Activated T-cell treated with anti-CD3 and anti-CD28 coated beads for 48 hours (primary cell): ENCODE measurements at regions not wholly inside any gene's neighbourhood (a gene's known extent, or its start where the extent isn't known, plus 50 kb on each side); places are given as distances from the start of the nearest gene placed in this dataset.
"Not testable (repeated sequence)": the region's sequence is repeated elsewhere in the genome, so short reads cannot be mapped to it uniquely, and the experiment has no call there.

Source experiments
- DNase-seq: peaks from one replicate; pipeline ENCODE4 v3.0.0-alpha.2; 2020; ENCODE audit warnings: low read depth

DNA sequence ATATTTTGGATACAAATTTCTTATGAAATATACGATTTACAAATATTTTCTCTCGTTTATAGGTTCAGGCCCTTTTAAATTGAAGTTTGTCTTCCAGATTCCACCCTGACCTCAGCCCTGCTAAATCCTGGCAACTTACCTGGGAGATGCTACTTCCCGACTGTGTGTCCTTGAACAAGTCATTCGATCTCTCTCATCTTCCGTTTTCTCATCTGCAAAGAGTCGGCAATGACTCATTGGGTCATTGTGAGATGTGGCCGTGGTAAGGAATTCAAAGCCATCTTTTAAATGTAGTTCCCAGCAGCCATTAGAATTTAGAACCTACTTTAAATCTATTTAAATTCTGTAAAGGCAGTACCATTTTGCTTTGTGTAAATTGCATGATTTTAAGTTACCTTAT lies 72.5 kb downstream of the LHX2 start:
- DNase-seq = no peak

DNA sequence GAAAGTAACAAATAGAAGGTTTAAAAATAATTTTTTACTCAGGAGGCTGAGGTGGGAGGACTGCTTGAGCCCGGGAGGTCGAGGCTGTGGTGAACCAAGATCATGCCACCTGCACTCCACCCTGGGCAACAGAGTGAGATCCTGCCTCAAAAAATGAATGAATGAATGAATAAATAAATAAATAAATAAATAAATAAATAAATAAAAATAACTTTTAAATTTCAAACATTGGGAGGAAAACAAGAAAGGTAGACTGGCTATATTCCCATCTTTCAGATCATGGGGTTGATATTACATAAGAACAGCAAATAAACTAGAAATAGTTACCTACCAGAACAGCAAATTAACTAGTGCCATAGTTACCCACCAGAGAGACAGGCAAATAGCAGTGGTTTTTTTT lies 75.7 kb downstream of the LHX2 start:
- DNase-seq = no peak

DNA sequence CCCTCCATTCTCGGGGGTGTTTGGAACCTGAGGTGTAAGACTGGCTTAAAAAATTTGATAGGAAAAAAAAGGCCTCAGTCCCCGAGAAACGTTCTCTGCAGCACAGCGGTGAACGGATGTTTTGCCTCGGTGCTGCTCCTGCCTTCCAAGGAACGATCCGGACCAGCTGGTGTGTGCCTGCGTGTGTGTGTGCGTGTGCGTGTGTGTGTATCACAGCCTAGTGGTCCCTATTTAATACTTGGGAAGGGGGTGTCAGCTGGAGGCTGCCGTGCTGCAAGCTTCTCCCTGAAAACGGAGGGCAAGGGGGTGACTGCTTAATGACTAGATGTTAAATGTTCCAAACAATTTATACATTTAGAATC lies 76.9 kb downstream of the LHX2 start:
- no peak for DNase-seq

DNA sequence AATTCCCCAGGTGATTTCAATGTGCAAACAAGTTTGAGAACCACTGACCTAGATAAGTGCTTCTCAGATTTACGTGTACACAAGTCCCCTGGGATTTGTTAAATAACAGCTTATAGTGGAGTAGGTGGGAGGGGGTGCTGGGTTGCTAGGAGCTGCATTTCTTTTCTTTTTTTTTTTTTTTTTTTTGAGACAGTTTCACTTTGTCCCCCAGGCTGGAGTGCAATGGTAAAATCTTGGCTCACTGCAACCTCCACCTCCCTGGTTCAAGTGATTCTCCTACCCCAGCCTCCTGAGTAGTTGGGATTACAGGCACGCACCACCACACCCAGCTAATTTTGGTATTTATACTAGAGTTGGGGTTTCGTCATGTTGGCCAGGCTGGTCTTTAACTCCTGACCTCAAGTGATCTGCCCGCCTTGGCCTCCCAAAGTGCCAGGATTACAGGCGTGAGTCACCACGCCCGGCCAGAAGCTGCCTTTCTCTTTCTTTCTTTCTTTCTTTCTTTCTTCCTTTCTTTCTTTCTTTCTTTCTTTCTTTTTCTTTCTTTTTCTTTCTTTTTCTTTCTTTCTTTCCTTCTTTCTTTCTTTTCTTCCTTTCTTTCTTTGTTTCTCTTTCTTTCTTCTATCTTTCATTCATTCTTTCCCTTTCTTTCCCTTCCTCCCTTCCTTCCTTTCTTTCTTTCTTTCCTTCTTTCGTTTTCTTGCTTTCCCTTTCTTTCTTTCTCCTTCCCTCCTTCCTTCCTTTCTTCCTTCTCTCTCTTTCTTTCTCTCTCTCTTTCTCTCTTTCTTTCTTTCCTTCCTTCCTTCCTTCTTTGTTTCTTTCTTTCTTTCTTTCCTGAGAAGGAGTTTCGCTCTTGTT lies 78.3 kb downstream of the LHX2 start:
- DNase-seq = not testable (repeated sequence)

DNA sequence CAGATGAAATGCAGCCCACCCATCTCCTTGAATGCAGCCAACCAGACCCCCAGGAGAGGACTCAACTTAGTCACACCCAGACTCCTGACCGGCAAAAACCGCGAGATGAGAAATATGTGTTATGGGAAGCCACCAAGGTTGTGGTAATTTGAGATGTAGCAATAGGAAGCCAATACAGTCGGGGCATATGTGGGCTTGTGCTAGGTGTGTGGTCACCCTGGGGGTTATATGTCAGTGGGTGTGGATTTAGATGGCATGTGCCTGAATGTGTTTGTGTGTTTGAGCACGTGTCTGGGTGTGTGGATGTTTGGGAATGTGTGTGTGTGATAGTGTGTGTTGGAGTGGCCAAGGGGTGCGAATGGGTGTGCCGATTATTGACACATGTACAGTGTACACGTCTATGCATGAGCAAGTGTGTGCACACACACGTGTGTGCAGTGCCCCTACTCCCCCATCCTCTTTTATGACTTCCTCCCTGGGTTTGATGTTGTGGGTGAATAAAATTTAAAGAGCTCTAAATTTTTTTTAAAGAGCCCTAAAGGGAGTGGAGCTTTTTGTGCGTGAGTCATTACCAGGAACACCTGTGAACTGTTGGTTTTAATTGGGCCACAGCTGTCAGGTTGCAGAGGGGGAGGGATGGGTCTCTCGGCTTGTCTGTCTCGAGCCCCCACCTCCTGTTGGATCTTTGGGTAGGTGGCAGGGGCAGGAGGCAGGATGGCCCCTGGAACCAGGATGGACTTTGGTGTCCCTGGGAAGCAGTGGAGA lies 86.8 kb downstream of the LHX2 start:
- DNase-seq = no peak

DNA sequence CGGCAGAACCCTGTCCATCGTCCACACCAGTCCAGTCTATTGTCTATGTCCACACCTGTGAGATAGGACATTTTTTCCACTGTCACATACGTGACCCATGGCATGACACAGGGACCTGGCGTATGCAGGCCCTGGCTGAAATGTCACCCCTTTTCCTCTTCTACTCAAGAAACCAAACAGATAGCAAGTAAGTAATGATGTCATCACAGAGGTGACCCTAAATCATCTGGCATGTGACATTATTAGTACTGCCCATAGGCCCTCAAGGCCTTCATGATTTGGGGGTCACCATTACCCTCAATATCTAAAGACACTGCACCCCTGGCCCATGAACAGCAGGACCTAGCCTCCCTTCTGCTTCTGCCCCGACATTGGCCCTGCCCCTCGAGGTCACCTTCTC lies 88.3 kb downstream of the LHX2 start:
- DNase-seq = no peak

DNA sequence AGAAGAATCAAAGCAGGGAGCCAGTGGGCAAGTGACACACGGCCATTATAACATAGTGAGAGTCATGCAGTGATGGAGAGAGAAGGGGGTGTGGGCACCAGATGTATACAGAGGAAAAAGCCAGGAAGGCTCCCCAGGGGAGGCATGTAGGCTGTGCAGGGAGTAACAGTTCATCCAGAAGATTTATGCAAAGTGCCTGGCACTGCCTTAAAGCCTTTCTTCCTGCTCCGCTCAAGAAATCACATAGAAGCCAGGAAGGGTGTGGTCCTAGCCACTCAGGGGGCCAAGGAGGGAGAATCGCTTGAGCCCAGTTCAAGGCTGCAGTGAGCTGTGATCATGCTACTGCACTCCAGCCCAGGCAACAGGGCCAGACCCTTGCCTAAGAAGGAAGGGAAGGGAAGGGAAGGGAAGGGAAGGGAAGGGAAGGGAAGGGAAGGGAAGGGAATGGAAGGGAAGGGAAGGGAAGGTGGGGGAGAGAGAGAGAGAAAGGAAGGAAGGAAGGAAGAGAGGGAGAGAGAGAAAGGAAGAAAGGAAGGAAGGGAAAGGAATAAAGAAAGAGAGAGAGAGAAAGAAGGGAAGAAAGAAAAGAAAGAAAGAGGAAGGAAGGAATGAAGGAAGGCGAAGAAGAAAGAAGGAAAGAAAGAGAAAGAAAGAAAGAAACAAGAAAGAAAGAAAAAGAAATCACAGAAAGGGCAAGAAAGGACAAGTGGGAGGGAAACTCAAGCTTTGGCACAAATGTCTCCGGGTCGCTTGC lies 89.8 kb downstream of the LHX2 start:
- no peak for DNase-seq

DNA sequence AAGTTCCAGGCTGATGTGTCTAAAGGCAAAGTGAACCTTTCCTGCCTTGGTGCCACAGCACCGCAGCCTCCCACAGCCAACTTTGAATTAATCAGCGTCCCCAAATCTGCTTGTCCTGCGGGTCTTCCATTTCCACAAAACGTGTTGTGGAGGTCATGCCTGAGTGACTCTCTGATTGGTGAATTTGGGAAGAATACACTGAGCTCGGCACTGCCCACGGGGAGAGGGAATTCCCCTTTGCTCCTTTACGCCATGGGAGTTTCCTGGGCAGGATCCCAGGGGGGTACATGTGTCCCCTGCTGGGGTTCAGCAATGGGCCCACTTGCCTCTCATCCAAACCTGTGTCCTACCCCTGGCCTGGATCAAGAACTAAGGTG lies 90.4 kb downstream of the LHX2 start:
- DNase-seq = no peak

DNA sequence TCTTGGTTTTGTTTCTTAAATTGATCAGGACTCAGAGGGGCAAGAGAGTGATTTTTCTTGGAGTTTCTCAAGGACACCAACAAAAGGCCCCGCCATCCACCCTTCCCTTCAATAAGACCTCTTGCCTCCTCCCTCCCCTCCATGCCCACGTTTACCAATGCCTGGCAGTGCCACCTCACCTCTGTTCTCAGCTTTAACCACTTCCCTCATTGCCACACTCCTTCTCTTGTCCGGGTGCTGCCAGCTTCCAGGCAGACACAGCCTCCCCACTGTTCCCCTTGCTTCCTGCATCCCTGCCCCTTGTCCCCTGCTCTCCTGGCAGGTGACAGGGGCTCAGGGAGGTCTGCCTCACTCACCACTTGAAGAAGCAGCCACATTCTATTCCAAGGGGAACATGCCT lies 90.8 kb downstream of the LHX2 start:
- no peak for DNase-seq

DNA sequence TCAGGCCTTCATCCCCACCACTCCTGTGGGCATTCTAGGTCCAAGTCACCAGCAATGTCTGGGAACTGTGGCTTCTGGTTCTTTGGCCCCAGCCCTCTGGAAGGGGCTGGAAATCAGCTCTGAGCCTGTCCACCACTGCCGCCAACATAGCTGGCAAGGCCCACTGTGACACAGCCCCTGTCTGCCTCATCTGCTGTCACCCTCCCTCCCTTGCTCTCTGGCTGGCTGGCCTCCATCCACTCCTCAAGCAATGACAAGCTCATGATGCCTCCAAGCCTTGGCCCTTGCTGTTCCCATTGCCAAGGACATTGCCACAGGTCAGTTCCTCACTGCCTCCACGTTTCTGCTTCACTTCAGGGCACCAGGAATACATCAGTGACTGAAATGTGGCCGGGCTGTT lies 93.7 kb downstream of the LHX2 start:
- DNase-seq = no peak

DNA sequence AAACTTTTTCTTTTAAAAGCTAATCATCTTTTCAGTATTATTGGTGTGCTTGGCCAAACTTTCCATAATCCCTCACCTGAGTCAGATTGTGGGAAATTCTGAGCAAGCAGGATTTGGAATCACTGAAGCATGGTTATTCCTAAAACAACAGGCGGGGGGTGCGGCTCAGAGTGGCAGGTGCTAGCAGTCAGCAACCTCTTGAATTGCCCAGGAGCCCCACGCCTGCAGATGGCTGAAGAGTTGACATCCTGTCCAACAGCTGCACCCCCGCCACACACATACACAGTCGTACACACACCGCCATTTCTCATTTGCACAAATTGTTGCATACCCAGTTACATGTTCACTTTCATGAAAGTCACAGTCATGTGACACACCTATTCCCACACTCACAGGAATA lies 96.6 kb downstream of the LHX2 start:
- DNase-seq = no peak

DNA sequence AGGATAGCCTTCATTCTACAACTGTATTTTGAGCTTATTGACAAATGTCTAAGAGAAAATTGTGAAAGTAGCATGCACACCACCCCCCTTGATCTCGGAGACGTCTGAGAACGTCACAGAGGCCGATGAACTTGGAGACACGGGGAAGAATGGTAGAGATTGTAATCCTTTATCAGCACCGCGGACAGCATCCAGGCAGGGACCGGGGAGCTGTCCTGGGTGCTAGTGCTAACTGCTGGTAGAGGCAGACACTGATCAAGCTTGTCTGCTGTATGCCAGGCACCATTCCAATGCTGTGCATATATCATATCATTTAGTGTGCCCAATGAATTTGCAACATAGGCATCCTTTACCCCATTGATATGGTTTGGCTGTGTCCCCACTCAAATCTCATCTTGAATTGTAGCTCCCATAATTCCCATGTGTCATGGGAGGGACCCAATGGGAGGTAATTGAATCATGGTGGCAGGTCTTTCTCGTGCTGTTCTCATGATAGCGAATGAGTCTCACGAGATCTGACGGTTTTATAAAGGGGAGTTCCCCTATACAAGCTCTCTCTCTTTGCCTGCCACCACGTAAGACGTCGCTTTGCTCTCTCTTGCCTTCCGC lies 98.8 kb downstream of the LHX2 start:
- DNase-seq = peak; percentile 40

DNA sequence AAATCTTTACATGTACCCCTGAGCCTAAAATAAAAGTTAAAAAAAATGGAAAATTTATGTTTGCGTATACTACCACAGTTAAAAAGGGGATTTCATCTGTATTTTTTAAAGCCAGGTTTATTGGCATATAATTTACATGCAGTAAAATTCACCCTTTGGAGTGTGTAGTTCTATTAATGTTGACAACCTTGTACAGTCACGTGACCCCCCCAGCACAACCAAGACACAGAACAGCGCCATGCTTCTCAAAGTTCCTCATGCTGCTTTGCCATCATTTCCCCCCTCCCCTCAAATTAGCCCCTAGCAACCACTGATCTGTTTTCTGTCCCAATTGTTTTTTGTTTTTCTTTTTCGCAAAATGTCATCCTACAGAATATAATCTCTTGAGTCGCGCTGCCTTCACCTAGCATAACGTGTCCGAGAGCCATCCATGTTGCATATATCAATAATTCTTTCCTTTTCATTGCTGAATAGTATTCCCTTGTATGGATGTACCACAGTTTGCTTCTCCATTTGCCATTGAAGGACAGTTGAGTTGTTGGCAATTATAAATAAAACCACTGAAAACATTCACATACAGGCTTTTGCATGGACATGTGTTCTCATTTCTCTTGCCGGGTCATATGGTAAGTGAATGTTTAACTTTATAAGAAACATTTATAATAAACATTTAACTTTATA lies 105.3 kb downstream of the LHX2 start:
- no peak for DNase-seq

DNA sequence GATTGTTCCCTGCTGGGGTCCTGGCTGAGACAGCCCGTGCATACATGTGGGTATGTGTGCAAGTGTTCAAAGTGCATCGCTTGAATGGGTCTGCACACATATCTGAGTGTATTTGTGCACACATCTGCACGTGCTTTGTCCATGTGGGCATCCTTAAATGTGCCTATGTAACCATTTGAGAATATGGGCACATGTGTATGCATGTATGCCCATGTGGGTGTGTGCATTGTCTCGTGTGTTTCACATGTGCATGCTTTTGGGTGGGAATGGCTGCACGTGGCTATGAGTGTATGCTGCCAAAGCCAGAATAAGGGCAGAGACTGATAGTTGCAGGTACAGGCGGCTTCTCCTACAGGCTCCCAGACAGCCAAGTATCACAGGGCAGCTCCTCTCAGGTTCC lies 107.3 kb downstream of the LHX2 start:
- DNase-seq = no peak

DNA sequence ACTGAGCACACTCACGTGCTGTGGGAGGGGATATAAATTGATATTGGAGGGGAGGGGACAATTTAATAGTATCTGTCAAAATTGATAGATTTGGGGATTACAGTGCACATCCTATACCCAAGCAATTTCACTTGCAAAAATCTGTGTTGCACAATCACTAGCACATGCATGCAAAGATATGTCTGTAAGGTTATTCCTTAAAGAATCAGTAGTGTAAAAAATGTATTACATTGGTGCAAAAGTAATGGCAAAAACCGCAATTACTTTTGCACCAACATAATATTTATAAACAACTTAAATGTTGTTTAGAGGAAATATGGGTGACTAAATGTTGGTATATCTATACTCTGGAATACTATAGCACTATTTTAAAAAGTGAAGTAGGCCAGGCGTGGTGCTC lies 108.7 kb downstream of the LHX2 start:
- DNase-seq = no peak

DNA sequence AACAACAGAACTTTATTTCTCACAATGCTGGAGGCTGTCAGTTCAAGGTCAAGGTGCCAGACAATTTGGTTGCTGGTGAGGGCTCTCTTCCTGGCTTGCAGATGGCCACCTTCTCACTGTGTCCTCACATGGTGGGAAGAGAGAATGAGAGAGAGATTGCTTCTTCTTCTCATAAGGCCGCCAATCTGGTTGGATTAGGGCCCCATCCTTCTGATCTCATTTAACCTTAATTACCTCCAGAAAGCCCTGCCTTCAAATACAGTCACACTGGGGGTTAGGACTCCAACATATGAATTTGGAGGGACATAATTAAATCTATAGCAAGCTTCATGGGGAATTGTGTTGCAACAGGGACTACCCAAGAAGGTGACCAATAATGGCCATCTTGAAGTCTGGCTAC lies 110.2 kb downstream of the LHX2 start:
- DNase-seq = no peak

DNA sequence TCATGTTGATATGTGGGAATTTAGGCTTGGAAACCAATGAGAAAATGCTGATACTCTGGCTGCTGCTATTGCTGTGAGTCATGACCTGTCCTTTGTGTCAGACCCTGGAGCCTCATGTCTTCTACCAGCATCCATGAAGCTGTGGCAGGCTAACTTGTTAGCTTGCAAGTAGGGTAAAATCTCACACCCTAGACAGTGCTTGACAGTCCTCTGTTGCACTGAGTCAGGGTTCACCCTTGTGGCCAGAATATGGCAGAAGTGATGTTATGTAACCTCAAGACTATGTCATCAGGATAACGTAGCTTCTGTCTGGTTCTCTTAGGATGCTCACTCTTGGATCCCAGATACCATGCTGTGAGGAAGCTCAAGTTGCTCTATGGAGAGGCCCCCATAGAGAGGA lies 110.8 kb downstream of the LHX2 start:
- no peak for DNase-seq

DNA sequence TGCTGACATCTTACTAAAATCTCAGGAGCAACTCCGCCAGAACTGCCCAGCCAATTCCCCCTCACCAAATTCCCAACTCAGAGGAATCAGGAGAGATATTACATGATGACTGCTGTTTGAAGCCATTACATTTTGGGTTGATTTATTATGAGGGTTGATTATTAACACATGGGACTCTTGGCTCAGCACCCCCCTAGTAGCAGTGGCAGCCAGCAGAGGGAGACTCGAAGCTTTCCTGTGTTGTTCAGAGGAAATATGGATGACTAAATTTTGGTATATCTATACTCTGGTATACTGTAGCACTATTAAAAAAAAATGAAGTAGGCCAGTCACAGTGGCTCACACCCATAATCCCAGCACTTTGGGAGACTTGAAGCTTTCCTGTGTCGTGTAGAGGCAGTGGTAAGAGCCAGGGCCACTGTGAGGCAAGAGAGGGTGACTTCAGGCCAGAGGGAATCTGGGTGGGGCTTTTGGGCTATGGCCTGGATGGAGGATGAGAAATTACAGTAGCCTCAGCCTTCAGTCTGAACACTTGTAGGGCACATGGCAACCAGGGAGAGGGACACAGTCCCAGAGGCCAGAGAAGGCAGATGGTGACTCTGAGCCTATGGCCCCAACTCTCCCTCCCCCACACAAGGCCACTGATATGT lies 111.4 kb downstream of the LHX2 start:
- DNase-seq = no peak

DNA sequence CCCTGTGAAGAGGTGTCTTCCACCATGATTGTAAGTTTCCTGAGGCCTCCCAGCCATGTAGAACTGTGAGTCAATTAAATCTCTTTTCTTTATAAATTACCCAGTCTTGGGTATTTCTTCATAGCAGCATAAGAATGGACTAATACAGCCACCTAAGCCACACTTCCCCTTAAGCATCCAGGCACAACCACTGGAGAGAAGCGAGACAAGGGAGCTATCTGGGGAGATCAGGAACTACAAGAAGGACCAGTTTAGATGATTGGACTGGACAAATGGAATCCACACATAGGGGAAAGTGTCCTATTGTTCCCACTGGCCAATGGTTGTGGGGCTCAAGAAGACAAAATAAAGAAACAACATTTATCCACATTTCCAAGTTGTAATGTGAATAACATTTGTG lies 112.1 kb downstream of the LHX2 start:
- not testable (repeated sequence) for DNase-seq

DNA sequence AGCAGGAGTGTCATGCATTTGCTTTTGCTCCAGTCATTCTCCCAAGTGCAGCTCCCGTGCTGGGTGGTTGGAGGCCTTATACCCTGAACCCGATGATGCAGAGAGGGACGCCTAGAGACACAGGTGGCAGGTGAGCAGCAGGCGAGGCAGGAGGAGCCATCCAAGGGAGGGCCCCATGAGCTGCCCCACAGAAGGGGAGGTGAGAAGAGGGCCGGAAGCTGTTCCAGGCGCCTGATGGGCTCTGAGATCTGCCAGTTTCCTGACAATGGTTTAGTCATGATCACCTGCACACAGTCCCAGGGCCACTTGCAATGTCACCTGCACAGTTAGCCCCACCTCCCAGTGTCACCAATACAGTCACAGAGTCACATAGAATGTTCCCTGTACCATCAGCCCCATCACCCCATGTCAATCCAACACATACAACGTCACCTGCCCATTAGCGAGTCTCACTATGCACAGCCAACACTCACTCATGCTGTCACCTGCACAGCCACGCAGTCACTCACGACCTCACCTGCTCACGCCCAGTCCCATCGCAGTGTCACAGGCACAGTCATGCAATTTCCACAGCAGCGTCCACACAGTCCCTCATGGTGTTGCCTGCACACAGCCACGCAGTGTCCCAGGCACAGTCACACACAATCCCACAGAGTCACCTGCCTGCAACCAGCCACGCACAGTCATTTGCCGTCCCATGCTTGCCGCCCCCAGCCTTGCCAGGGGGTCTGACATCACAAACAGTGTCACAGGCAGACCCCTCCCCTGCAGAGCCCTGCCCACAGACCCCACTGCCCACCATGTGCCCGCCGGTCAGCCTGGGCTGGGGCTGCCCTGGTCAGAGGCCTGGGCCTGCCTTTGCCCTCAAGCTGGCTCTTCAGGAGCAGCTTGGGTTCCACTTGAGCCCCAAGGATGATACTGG lies 113.4 kb downstream of the LHX2 start:
- DNase-seq = no peak

DNA sequence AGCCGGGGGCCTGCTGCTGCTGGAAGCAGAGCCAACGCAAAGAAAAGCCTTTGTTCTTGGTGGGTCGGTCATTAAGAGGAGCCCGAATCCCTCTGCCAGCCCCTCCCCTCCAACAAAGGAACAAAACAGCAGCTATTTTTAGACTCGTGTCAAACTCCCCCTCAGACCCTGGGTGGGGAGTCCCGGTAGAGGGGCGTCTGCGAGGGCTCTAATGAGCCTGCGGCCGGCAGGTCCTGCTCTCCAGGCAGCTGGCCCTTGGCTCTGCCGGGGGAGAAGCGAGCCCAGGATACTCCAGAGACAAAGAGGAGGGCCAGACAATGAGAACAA lies 114.0 kb downstream of the LHX2 start:
- DNase-seq = no peak
